Ramos (cell line): ENCODE measurements at regions not wholly inside any gene's neighbourhood (a gene's known extent, or its start where the extent isn't known, plus 50 kb on each side); places are given as distances from the start of the nearest gene placed in this dataset.

Source experiments
- in situ Hi-C: fragments of 300-500 bp; cut with MboI; formaldehyde crosslinking; loops from one replicate; pipeline ENCODE4 v1.14.3; 2022; ENCODE audit warnings: low sequenced_read_pairs; ENCODE audit not compliant: unreplicated experiment

DNA sequence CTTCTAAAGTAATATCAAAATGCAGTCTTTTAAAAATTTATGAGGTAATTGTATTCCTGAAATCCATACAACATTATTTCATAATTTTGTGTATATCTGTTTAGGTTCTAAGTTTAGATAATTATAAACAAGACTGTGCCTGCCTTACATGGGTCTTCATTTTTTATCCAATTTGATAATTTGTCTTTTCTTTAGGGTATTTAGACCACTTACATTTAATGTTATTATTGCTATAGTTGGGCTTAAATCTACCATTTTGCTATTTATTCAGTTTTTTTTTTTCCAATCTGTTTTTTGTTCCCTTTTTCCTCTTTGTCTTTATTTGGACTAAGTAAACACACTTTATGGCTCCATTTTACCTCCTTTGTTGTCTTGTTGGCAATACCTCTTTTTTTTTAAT lies 312.5 kb upstream of the MEX3C start:
- in situ Hi-C loops = no loop called here

DNA sequence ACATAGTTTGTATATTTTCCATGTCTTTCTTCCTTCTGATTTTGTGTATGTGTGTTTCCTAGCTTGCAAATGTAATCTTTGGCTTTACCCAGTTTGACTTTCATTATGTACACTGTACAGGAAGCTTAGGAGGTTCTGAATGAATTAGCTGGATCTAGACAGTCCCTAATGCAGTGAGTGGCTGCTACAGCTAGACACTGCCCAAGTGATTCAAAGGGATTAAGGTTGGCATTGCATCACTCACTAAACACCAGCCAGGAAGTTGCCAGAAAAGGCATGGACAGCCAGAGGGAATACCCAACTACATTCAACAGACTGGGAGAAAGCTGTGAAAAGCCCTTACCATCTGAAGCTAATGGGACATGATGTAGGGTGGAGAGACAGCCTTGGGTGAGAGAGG lies 316.0 kb upstream of the MEX3C start:
- in situ Hi-C loops = no loop called here

DNA sequence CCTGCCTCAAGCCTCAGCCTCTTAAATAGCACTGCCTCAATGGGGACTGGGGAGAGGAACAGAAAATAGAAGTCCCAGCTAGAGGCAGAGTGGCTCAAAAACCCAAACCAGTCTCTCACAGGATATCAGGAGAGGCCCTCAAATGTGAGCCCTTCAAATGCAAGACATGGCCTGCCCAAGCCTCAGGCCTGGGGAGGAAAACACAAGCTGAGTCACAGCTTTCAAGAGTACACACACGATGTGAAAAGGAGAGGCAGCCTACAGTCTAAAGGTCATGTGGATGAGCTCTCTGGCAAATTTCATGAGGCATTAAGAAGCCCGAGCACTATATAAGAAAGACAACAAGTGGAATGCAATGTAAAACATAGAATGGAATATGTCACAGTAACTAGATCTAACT lies 316.6 kb upstream of the MEX3C start:
- in situ Hi-C loops = no loop called here

DNA sequence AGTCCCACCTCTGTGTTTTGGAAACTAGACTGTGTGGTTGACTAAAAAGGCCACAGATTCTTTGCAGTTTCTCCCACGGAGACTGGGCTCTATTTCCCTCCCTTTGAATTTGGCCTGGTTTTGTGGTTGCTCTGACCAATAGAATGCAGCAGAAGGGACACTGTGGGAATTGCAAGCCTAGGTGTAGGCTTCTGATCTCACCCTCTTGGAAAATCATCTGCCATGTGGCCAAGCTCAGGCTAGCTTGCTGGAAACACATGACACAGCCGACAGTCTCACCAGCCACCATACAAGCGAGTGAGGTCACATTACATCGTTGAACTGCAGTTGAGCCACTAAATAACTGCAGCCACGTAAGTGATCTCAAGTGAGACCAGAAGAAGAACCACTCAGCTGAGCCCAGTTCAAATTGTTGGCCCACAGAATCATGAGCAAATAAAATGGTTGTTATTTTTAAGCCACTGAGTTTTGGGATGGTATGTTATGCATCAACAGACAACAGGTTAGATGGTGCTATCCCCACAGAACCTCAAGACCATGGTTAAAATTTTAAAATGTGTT lies 319.1 kb upstream of the MEX3C start:
- in situ Hi-C loops = no loop called here

DNA sequence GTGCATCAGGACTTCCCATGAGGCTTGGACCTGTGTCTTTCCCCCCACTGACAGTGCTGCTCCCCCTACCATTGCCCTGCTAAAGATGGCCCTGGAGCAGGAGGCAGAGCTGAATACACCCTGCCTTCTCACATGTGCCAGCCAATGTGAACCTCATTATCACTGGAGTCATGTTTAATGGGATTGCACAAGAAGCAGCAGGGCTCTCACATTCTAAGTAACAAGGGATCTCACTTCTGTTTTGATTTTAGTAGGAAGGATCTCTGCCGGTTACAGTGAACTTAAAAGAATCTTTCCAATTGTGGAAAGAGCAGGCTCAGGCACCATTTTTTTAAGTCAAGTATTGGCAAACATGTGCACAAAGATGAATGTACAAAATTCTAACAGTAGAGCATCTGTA lies 322.1 kb upstream of the MEX3C start:
- in situ Hi-C loops = no loop called here

DNA sequence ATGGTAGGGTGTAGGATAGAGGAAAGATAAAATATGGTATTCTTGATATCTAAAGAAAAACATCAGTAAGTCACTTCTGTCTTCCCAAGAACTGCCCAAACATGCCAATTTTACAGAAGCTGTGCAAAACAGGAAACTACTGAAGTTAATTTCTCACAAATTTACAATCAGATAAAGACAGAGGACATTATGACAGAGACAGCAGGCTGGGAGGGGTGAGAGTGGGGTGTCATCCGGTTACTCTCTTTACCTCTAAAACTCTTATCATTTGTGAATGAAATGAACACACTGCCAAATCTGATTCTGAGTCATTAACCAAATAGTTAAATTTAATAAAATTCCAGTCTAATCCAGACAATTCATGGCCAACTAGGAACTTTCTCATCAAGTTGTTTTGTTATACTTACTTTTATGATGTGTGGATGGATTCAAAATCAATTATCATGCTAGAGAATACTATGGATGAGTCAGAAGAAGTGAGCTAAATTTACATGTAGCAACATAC lies 323.2 kb upstream of the MEX3C start:
- in situ Hi-C loops = no loop called here

DNA sequence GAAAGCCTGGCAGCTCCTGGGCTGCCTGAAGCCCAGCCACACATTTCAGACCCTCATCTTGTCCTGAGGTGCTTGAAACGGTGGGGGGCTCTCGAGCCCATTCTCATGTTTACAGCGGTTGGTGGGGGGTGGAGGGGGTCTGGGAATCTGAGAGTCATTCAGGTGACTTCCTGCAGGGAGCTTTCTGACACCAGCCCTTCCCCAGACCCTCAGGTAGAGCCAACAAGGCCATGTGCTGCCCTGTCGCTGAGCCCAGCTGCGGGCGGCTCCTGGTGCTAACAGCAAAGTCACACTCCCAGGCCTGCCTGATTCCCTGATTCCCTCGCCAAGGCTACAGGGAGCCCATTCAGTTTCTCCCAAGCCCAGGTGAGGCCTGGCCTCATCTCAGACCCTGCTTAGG lies 324.9 kb upstream of the MEX3C start:
- in situ Hi-C loops = no loop called here

DNA sequence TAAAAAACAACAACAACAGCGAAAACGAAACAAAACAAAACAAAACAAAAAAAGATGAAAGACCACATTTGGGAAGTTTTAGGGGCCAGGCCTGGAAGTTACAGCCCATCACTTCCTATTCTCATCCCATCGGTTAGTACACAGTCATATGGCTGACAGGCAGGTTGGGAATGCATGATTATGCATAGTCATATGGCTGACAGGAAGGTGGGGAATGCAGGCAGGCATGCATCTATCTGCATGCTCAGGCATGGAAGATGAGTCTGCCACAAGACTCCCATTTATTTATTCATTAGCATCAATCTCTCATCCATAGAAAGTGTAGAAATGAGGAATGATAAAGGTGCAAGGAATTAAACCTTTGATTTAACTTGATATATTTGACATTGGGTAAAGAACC lies 325.3 kb upstream of the MEX3C start:
- in situ Hi-C loops = no loop called here

DNA sequence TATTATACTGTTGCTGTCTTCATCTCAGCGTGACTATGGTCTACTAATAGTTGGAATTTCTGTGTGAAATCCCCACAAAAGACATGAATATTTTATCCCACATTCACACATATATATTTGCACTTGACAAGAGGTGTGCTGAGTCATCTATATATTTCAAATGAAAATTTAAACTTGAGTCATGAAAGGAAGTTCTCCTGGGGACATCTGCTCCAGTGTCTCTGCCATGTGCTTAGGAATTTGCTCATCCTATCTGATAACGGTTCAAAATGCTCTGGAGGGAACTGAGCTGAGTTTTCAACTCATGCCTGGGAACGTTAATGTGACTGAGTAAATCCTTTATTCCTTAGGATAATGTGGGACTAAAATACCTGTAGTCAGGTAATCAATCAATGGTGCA lies 326.2 kb upstream of the MEX3C start:
- in situ Hi-C loops = no loop called here

DNA sequence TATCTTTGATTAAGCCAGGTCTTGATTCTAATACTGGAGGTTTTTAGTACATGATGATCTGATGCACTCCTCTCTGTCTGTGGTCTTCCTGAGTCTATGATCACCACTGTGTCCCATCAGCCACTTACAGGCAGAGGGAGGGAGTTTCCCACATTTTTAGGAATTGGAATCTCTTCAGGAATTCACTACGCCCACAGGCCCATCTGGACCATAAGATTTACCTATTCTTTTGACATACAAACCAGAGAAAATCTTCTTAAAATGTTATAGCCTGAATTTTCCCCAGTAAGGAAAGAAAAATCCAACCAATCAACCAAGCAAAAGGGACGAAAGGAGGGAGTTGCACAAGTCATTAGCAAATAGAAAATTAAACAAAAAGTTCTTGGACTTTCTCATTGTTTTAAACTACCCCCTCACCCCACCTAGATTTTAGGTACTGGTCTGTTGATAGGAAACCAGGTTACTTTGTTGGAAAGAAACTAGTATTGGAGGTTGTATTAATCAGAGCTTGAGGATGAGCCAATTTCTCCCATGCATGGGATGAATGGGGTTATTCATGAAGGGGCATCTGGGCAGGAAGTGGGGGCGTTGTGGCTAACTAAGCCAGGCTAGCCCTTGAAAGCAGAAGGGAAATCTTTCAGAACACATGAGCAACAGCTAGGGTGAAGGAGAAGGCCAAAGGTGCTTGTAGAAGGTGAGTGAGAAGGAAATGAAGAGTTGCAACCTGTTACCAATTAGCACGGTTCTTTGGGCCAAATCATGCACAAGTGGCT lies 328.2 kb upstream of the MEX3C start:
- in situ Hi-C loops = no loop called here

DNA sequence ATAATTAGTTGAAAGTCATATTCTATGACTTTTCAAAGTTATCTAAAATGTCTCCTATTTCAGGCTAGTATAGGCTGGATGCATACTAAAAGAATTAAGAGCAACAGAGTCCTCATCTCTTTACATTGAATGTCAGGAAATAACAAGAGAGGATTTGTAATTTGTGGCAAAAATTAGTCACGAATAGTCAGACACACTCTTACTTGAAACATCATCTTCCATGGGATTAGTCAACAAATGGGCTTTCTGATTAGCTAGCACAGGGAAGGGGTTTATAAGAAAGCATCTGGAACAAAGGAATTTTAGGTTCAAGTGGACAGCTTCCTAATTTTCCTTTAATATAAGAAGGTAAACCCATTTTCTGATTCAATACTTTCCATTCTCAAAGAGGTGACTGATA lies 330.3 kb upstream of the MEX3C start:
- in situ Hi-C loops = no loop called here

DNA sequence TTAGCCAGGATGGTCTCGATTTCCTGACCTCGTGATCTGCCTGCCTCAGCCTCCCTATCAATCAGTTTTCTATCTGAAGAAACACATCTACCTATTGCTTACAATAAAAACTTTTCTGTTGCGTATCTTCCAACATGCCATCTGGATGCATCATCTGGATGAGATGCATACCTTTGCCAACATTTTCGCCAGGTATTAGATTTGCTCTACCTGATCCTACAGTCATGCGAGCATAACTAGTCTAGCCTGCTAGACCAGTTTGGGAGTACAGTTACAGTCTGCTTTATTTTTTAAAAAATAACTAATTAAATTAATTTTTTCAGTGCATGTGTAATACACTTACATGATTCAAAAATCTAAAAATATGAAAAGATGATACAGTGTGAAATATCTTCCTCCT lies 334.0 kb upstream of the MEX3C start:
- in situ Hi-C loops = no loop called here

DNA sequence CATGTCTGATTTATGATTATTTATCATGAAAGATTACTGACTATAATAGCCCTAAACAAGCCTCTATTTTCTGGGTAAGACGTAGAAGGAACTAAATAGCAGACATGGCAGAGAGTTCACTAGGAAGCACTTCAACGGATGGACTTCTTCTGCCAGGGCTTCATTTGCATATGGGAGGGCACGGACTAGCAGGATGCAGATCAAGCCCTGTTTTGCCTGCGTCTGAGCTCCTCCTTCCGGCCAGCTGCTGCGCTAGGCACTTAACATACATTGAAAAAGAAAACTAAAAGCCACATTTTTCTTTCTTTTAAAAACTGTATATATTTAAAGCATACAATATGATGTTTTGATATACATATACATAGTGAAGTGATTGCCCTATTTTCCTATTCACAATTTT lies 340.0 kb upstream of the MEX3C start:
- in situ Hi-C loops = no loop called here

DNA sequence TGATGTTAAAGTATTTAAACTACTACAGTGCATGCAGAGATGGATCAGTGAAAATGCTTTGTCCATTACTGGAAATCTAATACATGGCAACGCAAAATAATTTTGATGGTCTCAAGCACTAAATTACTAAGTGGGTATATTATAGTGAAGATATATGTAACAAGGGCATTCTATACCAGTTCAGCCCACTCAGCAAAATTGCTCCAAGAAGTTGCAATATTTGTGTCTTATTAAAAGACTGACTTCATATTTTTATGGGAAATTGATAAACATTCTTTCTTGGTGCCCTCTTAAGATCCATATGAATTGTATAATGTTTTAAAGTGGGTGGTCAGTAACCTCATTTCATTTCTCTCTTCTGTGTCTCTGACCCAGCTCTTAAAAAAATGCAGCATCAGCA lies 343.1 kb upstream of the MEX3C start:
- in situ Hi-C loops = no loop called here

DNA sequence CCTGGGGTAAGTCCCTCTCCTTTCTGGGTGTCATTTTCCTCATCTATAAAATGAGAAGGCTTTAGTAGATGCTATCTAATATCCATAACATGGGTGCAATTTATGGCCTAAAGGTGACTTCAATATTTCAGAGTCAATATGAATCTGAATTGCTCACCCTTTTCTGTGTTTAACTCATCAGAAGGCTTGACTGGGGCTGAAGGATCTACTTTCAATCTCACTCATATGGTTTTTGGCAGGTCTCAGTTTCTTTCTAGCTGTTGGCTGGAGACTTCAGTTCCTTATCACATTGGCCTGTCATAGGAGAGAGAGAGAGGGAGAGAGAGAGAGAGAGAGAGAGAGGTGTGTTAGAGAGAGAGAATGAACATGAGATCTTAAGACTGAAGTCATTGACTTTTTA lies 343.7 kb upstream of the MEX3C start:
- in situ Hi-C loops = no loop called here

DNA sequence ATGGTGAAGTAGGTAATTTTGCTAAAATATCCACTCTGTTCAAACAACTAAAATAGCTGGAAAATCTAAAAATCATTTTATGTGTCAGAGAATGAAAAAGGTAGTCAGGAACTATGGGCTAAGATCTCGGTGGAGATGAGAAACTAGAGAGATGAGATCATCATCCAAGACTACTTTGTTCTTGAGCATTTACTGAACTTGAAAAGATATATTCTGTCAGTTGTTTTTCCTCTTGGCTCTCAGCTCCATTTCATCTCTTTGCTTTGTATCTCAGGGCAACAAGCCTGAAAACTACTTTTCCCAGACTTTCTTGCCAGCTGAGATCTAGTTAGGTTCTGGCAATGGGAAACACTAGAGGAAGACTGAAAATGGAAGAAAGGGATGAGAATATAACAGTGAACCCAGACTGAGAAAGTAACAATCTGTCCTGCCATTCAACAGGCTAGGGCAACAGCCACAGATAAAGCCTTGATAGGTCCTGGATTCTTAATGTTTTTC lies 346.2 kb upstream of the MEX3C start:
- in situ Hi-C loops = no loop called here

DNA sequence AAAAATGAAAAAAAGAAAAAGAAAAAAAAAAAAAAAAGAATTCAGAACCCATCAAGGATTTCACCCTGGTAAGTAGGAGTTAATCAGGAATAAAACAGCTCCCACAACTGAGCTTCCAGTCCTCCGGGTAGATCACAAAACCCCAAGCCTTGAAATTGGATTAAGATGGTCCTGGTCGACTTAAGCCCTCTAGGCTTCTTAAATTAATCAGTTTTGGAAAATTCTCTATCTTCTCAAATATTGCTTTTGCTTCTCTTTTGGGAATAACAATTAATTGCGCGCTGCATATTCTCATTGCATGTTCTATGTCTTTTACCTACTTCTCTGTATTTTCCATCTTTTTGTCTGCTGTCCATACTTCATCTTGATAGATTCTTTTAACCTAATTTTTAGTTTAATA lies 348.0 kb upstream of the MEX3C start:
- in situ Hi-C loops = no loop called here

DNA sequence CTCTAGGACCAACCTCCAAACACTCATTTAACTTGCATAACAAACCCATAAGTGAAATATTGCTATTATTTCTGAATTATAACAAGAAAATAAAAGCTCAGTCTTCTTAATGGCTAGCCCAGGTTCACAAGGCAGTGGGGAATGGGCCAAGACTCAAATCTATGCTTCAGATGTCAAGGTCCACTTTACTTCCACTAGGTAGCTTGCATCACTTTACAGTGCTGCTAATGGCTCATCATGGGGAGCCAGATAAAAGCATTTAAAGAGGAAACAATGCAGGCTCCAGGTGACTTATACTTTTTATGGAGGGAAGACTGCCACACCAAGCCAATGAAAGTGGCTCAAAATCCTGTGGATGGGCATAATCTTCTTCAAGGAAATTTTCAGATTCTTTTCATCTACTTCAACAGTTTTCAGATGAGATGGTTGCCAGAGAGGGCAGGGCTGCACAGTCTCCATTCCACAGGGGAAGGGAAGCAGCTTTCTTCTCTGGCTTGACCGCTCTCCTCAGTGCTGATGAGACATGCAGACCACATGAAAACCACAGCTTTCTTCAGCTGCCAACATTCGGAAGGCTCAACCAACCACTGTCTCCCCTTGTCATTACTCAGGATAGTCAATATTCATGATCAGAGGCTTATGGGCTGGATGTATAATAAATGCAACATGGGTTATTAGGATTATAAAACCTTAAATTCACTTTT lies 361.9 kb upstream of the MEX3C start:
- in situ Hi-C loops = no loop called here

DNA sequence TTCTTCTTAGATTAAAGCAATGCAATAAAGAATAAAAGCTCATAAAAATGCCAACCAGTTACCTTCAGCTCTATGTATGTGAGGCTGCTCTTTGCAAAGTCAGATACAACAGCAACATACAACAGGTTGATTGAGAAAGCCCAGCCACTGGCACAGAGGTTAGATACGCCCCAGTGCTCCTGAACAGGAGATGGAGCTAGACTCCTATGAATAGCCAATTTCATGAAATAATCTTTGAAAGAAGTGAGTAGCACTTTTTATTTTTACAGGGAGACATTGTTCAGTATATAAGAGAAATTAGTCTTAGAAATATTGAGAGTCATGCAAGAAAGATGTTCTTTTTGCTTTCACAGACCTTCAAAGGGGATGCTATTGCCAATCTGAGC lies 362.4 kb upstream of the MEX3C start:
- in situ Hi-C loops = no loop called here

DNA sequence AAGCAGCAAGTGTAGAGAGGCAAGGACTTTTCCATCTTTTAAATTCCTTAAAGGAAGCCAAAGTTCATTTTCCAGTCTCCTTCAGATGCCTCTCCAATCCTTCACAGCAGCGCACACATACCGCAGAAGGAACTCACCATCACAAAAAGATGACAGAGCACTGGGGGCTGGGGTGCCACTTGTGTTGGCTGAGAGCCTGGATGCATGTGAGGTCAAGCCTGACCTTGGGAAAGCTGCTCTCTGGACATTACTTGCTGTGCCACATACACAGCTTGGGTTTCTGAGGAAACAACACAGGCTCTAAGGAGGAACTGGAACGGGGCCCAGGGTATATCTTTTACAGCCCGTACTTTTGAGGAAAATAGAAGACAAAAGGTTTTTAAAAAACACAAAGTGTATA lies 364.3 kb upstream of the MEX3C start:
- in situ Hi-C loops = no loop called here

DNA sequence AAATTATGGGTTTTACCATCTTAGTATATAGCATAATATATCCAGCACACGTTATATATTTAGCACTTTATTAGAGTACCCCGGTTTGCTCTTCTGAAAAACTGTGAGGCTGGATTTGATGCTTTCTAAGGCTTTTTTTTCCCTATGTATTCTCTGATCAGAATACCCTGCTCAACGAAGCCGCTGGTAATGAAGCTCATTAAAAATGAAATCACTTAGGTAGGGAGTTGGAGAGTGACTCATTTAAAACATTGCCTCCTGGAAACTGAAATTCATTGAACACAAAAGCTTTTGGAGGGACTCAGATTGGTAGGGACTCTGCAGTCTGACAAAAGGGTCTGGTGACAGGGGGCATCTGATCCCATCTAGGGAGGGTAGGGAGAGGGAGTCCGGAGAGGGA lies 365.4 kb upstream of the MEX3C start:
- in situ Hi-C loops = no loop called here
